ENCODE measurements at regions not wholly inside any gene's neighbourhood (a gene's known extent, or its start where the extent isn't known, plus 50 kb on each side); places are given as distances from the start of the nearest gene placed in this dataset.
"Not testable (repeated sequence)": the region's sequence is repeated elsewhere in the genome, so short reads cannot be mapped to it uniquely, and the experiment has no call there.

GRCh38 chr10:130282492-130283218 is 146.5 kb downstream of the GLRX3 start:
- in situ Hi-C loops (cut with MboI; ENCODE audit: low pct_unique_long_range_greater_than_20kb, low sequenced_read_pairs, unreplicated experiment): no loop called here
- TF ChIP-seq, protein P1, sequence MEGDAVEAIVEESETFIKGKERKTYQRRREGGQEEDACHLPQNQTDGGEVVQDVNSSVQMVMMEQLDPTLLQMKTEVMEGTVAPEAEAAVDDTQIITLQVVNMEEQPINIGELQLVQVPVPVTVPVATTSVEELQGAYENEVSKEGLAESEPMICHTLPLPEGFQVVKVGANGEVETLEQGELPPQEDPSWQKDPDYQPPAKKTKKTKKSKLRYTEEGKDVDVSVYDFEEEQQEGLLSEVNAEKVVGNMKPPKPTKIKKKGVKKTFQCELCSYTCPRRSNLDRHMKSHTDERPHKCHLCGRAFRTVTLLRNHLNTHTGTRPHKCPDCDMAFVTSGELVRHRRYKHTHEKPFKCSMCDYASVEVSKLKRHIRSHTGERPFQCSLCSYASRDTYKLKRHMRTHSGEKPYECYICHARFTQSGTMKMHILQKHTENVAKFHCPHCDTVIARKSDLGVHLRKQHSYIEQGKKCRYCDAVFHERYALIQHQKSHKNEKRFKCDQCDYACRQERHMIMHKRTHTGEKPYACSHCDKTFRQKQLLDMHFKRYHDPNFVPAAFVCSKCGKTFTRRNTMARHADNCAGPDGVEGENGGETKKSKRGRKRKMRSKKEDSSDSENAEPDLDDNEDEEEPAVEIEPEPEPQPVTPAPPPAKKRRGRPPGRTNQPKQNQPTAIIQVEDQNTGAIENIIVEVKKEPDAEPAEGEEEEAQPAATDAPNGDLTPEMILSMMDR (IDR thresholded peaks at IDR 0.05; ENCODE audit: extremely low read depth, insufficient read depth, missing control alignments): no peak
- DNase-seq (ENCODE audit: low spot score): no peak

GRCh38 chr10:130283219-130283545 is 147.0 kb downstream of the GLRX3 start:
- in situ Hi-C loops (cut with MboI; ENCODE audit: low pct_unique_long_range_greater_than_20kb, low sequenced_read_pairs, unreplicated experiment): no loop called here
- TF ChIP-seq, protein P1 (IDR thresholded peaks at IDR 0.05; ENCODE audit: extremely low read depth, insufficient read depth, missing control alignments): no peak
- no peak for DNase-seq (ENCODE audit: low spot score)

GRCh38 chr10:130295761-130296160 is 159.6 kb downstream of the GLRX3 start:
- DNase-seq (ENCODE audit: low spot score); in situ Hi-C loops (cut with MboI; ENCODE audit: low pct_unique_long_range_greater_than_20kb, low sequenced_read_pairs, unreplicated experiment): not testable (repeated sequence)

- TF ChIP-seq, protein P1 (IDR thresholded peaks at IDR 0.05; ENCODE audit: extremely low read depth, insufficient read depth, missing control alignments): no peak
- in situ Hi-C loops (cut with MboI; ENCODE audit: low pct_unique_long_range_greater_than_20kb, low sequenced_read_pairs, unreplicated experiment): no loop called here
- DNase-seq (ENCODE audit: low spot score): no peak
Measured at GRCh38 chr10:130300608-130301020, 164.4 kb downstream of the GLRX3 start.

DNA sequence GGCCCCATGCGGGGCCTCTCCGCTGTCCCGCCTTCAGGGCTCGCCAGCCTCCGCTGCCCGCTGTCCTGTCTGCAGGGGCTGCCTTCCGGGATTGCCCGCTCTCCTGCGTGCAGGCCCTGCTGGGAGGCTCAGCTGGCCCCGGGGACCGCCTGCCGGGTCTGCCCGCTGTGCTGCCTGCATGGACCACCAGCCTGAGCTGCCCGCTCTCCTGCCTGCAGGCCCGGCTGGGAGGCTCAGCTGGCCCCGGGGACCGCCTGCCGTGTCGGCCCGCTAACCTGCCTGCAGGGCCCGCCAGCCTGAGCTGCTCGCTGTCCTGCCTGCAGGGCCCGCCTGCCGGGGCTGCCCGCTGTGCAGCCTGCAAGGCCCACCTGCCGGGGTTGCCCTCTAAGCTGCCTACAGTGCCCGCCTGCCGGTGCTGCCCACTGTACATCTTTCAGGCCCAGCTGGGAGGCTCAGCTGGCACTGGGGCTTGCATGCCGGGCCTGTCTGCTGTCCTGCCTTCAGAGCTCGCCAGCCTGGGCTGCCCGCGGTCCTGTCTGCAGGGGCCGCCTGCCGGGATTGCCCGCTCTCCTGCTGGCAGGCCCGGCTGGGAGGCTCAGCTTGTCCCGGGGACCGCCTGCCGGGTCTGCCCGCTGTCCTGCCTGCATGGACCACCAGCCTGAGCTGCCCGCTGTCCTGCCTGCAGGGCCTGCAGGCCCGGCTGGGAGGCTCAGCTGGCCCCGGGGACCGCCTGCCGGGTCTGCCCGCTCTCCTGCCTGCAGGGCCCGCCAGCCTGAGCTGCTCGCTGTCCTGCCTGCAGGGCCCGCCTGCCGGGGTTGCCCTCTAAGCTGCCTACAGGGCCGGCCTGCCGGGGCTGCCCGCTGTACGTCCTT is 165.1 kb downstream of the GLRX3 start:
- no peak for DNase-seq (ENCODE audit: low spot score)
- in situ Hi-C loops (cut with MboI; ENCODE audit: low pct_unique_long_range_greater_than_20kb, low sequenced_read_pairs, unreplicated experiment): no loop called here
- TF ChIP-seq, protein P1 (IDR thresholded peaks at IDR 0.05; ENCODE audit: extremely low read depth, insufficient read depth, missing control alignments): no peak

GRCh38 chr10:130326954-130327353 is 190.8 kb downstream of the GLRX3 start:
- no peak for DNase-seq (ENCODE audit: low spot score)
- TF ChIP-seq, protein P1 (IDR thresholded peaks at IDR 0.05; ENCODE audit: extremely low read depth, insufficient read depth, missing control alignments): no peak
- in situ Hi-C loops (cut with MboI; ENCODE audit: low pct_unique_long_range_greater_than_20kb, low sequenced_read_pairs, unreplicated experiment): no loop called here

DNA sequence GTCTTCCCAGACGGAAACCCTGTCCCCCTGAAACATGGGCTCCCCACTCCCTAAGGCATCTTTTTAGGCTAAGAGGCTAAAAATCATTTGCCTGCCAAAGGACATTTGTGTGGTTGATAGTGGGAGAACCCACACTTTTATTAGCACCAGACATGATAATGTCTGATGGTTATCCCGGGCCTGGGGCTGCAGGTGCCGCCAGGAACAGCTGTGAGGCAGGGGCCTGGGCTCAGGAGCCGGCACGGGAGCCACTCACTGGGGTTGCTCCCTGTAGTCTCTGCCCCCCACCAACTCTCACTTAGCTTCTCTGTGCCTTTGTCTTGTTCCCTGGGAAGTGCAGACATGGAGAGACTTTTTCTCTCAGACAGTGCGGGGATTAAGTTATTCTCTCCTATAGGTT is 193.6 kb downstream of the GLRX3 start:
- DNase-seq (ENCODE audit: low spot score): no peak
- in situ Hi-C loops (cut with MboI; ENCODE audit: low pct_unique_long_range_greater_than_20kb, low sequenced_read_pairs, unreplicated experiment): no loop called here
- TF ChIP-seq, protein P1 (IDR thresholded peaks at IDR 0.05; ENCODE audit: extremely low read depth, insufficient read depth, missing control alignments): no peak
